Spleen (tissue), 11 donors: ENCODE measurements at regions not wholly inside any gene's neighbourhood (a gene's known extent, or its start where the extent isn't known, plus 50 kb on each side); places are given as distances from the start of the nearest gene placed in this dataset.

Experiments used
- DNase-seq: peaks from one replicate; pipeline ENCODE4 v3.0.0-alpha.2; 2020
- H3K27ac ChIP-seq, 8 donors: fragments of 200-600 bp; sonication (generic) in 7 of 8; 1 replicate in 4 of 8; 2 replicates in 4 of 8; pipeline versions ENCODE4 v1.5.0 to v1.8.0; 2016 to 2021; ENCODE audit warnings: inconsistent platforms in 4 of 8, mild to moderate bottlenecking in 4 of 8, moderate library complexity in 1 of 8
- H3K27me3 ChIP-seq, 7 donors: fragments of 200-600 bp; sonication (generic) in 6 of 7; replicated peaks in 1 of 7; 1 replicate in 4 of 7; 2 replicates in 3 of 7; pipeline versions ENCODE4 v1.5.0 to v1.8.0; 2016 to 2021; ENCODE audit warnings: inconsistent platforms in 3 of 7, mild to moderate bottlenecking in 1 of 7
- H3K36me3 ChIP-seq, 6 donors: fragments of 200-600 bp; sonication (generic) in 5 of 6; 1 replicate in 4 of 6; 2 replicates in 2 of 6; pipeline versions ENCODE4 v1.5.0 to v1.8.0; 2016 to 2021; ENCODE audit warnings: inconsistent platforms in 2 of 6
- H3K4me1 ChIP-seq, 6 donors: fragments of 200-600 bp; sonication (generic) in 5 of 6; 1 replicate in 3 of 6; 2 replicates in 3 of 6; pipeline versions ENCODE4 v1.5.0 to v1.8.0; 2016 to 2021; ENCODE audit warnings: inconsistent platforms in 3 of 6
- H3K4me3 ChIP-seq, 8 donors: fragments of 200-600 bp; sonication (generic) in 7 of 8; 1 replicate in 4 of 8; 2 replicates in 4 of 8; pipeline versions ENCODE4 v1.5.0 to v1.8.0; 2016 to 2021; ENCODE audit warnings: inconsistent platforms in 4 of 8, mild to moderate bottlenecking in 4 of 8, moderate library complexity in 2 of 8
- H3K9me3 ChIP-seq, 8 donors: fragments of 200-600 bp; sonication (generic) in 7 of 8; 1 replicate in 4 of 8; 2 replicates in 4 of 8; pipeline versions ENCODE4 v1.5.0 to v1.8.0; 2016 to 2021; ENCODE audit warnings: inconsistent platforms in 4 of 8
- CTCF ChIP-seq, 11 experiments: fragments of 200-600 bp in 7 of 11; fragments of 450-650 bp in 4 of 11; sonication (generic) in 4 of 11; IDR thresholded peaks in 8 of 11; conservative IDR thresholded peaks in 3 of 11; 1 replicate in 7 of 11; 2 replicates in 4 of 11; pipeline versions ENCODE4 v1.4.0 to v1.8.0; 2016 to 2021; ENCODE audit warnings: antibody characterized with exemption in 11 of 11, inconsistent platforms in 4 of 11, mild to moderate bottlenecking in 1 of 11
- POLR2A ChIP-seq, 3 donors: fragments of 450-650 bp; IDR thresholded peaks; one replicate each; pipeline ENCODE4 v1.5.1; 2017; ENCODE audit warnings: antibody characterized with exemption in 3 of 3, mild to moderate bottlenecking in 1 of 3
- POLR2AphosphoS5 ChIP-seq, 3 donors: sonication (generic); formaldehyde crosslinking; IDR thresholded peaks; one replicate each; pipeline ENCODE4 v1.5.1; 2017; ENCODE audit warnings: antibody characterized with exemption in 3 of 3
- WGBS, 5 donors: extraction: QIAGEN DNeasy Blood & Tissue Kit in 3 of 5; methylation state at CpG; one replicate each; pipeline versions ENCODE4 v1.1.5 to v1.1.7; 2013 to 2018; 5-methylcytosine and 5-hydroxymethylcytosine counted together
- intact Hi-C: fragments of 100-400 bp; cut with DNase I; formaldehyde crosslinking; loops from one replicate; pipeline ENCODE4 v1.15.0; 2023; ENCODE audit warnings: low total_unique reads
- donor health status: healthy with polysubstance abuse.
- donor health status: DM: no; HTN: no; CAD: no; lungs with moderate emphysema.
- donor health status: DM: no; HTN: no; CAD: no.
- donor health status: Bipolar disorder and iron deficiency.
- donor health status: healthy.
- donor health status: DM: no; HTN: no; CAD: no.
- donor health status: DM: yes; HTN: yes; CAD: no.

GRCh38 chr11:127629200-127629599 is 628.6 kb upstream of the KIRREL3 start:
- TF ChIP-seq POLR2AphosphoS5 (IDR thresholded peaks at IDR 0.05): no peak
- H3K36me3 ChIP-seq: no peaks in the 10 kb centered on the region
- H3K27me3 ChIP-seq: no peaks in the 10 kb centered on the region
- H3K9me3 ChIP-seq: no peaks in the 10 kb centered on the region
- H3K27ac ChIP-seq: no peak overlapping the region
- no peak for DNase-seq
- H3K4me3 ChIP-seq: no peak overlapping the region
- 80 to 90% (median 86%) methylated on average over 3 of the region's 3 CpGs for WGBS, 5 donors
- intact Hi-C loops: no loop called here
- H3K4me1 ChIP-seq: no peaks in the 10 kb centered on the region

- Histone ChIP-seq H3K36me3 (no peaks in the 10 kb centered on the region), H3K27me3 (no peaks in the 10 kb centered on the region), H3K27ac (no peak overlapping the region), H3K9me3 (no peaks in the 10 kb centered on the region), H3K4me3 (no peak overlapping the region), H3K4me1 (no peaks in the 10 kb centered on the region)
- WGBS, 5 donors: 88 to 94% (median 91%) methylated on average over 5 of the region's 5 CpGs
- TF ChIP-seq POLR2A (IDR thresholded peaks at IDR 0.05): no peak
- no peak for TF ChIP-seq CTCF (IDR thresholded peaks at IDR 0.05 in 8 of 11, conservative IDR thresholded peaks at IDR 0.05 in 3 of 11)
- no peak for TF ChIP-seq POLR2AphosphoS5 (IDR thresholded peaks at IDR 0.05)
- no peak for DNase-seq
- intact Hi-C loops: no loop called here
Observed at GRCh38 chr11:127628458-127628785, 627.9 kb upstream of the KIRREL3 start.

- H3K9me3 ChIP-seq: no peaks in the 10 kb centered on the region
- WGBS, 5 donors: 68 to 76% (median 75%) methylated on average over 12 of the region's 12 CpGs
- no peak overlapping the region for H3K4me3 ChIP-seq
- TF ChIP-seq POLR2AphosphoS5 (IDR thresholded peaks at IDR 0.05) (no peak), CTCF (IDR thresholded peaks at IDR 0.05 in 8 of 11, conservative IDR thresholded peaks at IDR 0.05 in 3 of 11) (no peak), POLR2A (IDR thresholded peaks at IDR 0.05) (no peak)
- no peaks in the 10 kb centered on the region for H3K4me1 ChIP-seq
- no peak for DNase-seq
- H3K27ac ChIP-seq: no peak overlapping the region
- no peaks in the 10 kb centered on the region for H3K36me3 ChIP-seq
- no peaks in the 10 kb centered on the region for H3K27me3 ChIP-seq
- intact Hi-C loops: no loop called here
Observed at GRCh38 chr11:127627629-127628457, 627.3 kb upstream of the KIRREL3 start.

- 76 to 93% (median 90%) methylated on average over 1 of the region's 1 CpG for WGBS, 5 donors
- no peaks in the 10 kb centered on the region for H3K27me3 ChIP-seq
- H3K36me3 ChIP-seq: no peaks in the 10 kb centered on the region
Observed at GRCh38 chr11:127627204-127627603, 626.6 kb upstream of the KIRREL3 start.

More at GRCh38 chr11:127627204-127627603, 626.6 kb upstream of the KIRREL3 start:
- no peaks in the 10 kb centered on the region for H3K9me3 ChIP-seq
- no peaks in the 10 kb centered on the region for H3K4me1 ChIP-seq
- DNase-seq: no peak
- no peak overlapping the region for H3K27ac ChIP-seq
- no peak overlapping the region for H3K4me3 ChIP-seq
- intact Hi-C loops: no loop called here
- TF ChIP-seq POLR2AphosphoS5 (IDR thresholded peaks at IDR 0.05) (no peak), POLR2A (IDR thresholded peaks at IDR 0.05) (no peak), CTCF (IDR thresholded peaks at IDR 0.05 in 8 of 11, conservative IDR thresholded peaks at IDR 0.05 in 3 of 11) (no peak)
